Uterus (tissue), 2 donors: ENCODE measurements at regions not wholly inside any gene's neighbourhood (a gene's known extent, or its start where the extent isn't known, plus 50 kb on each side); places are given as distances from the start of the nearest gene placed in this dataset.

Experiments used
- POLR2A ChIP-seq, 2 donors: fragments of 450-650 bp; IDR thresholded peaks; one replicate each; pipeline ENCODE4 v1.6.1; 2016; ENCODE audit warnings: antibody characterized with exemption in 2 of 2, mild to moderate bottlenecking in 1 of 2, moderate library complexity in 1 of 2
- TF ChIP-seq, protein P1 (sequence below), 4 experiments: fragments of 200-600 bp in 2 of 4; fragments of 450-650 bp in 2 of 4; sonication (generic) in 2 of 4; IDR thresholded peaks; one replicate each; pipeline ENCODE4 v1.5.1; 2016 to 2019; ENCODE audit warnings: antibody characterized with exemption in 4 of 4, mild to moderate bottlenecking in 2 of 4, moderate library complexity in 1 of 4

DNA sequence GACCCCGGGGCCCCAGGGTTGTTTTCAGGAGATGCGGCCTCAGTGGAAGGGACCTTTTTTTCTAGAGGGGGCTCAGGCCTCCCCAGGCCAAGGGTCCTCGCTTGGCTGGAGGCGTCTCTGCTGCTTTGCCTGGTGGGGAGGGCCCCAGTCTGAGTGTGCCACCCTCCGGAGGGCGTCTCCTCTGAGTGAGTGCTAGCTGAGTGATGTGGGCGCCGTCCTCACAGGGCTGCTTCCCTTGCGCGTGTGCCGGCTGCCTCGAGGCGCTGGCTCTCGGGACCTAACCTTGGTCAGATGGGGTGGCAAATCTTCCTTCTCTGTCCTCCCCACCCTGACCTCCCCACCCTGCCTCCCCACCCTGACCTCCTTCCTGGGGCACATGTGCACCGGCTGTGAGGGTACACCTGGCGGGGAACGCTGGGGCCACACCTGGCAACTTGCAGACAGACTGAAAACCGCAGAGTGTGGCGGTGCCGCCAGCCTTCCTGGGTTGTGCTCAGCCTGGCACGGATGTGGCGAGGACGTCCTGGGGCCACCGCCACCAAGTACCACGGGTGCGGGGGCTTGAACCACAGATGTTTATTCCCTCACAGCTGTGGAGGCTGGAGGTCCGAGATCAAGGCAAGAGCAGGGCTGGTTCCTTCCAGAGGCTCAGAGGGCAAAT lies 93.0 kb upstream of the TTC34 start:
- TF ChIP-seq, protein P1, sequence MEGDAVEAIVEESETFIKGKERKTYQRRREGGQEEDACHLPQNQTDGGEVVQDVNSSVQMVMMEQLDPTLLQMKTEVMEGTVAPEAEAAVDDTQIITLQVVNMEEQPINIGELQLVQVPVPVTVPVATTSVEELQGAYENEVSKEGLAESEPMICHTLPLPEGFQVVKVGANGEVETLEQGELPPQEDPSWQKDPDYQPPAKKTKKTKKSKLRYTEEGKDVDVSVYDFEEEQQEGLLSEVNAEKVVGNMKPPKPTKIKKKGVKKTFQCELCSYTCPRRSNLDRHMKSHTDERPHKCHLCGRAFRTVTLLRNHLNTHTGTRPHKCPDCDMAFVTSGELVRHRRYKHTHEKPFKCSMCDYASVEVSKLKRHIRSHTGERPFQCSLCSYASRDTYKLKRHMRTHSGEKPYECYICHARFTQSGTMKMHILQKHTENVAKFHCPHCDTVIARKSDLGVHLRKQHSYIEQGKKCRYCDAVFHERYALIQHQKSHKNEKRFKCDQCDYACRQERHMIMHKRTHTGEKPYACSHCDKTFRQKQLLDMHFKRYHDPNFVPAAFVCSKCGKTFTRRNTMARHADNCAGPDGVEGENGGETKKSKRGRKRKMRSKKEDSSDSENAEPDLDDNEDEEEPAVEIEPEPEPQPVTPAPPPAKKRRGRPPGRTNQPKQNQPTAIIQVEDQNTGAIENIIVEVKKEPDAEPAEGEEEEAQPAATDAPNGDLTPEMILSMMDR (IDR thresholded peaks at IDR 0.05), result no peak
- TF ChIP-seq POLR2A (IDR thresholded peaks at IDR 0.05), result no peak
